Keratinocyte (primary cell): ENCODE measurements at regions not wholly inside any gene's neighbourhood (a gene's known extent, or its start where the extent isn't known, plus 50 kb on each side); places are given as distances from the start of the nearest gene placed in this dataset.

Experiments
- DNase-seq: peaks from one replicate; pipeline ENCODE4 v3.0.0-alpha.2; 2011; ENCODE audit warnings: low read depth, missing footprints, low spot score
- FAIRE-seq: peaks from 2 replicates; lab custom pipeline; 2011; peaks lifted over from hg19 to GRCh38; lab: Jason Lieb, UNC
- H2AFZ ChIP-seq: 2 replicates; pipeline ENCODE4 v1.6.0; 2012; ENCODE audit warnings: low read length, control low read depth, inconsistent platforms; ENCODE audit not compliant: control insufficient read depth
- H3K27ac ChIP-seq: 2 replicates; pipeline ENCODE4 v1.5.1; 2011; ENCODE audit warnings: low read length; ENCODE audit not compliant: control insufficient read depth, insufficient read depth
- H3K27me3 ChIP-seq: 3 replicates; pipeline ENCODE4 v1.6.0; 2011; ENCODE audit warnings: low read length; ENCODE audit not compliant: control insufficient read depth, insufficient read depth; ENCODE audit errors: extremely low read depth
- H3K36me3 ChIP-seq, 2 experiments: 2 replicates in 1 of 2; 3 replicates in 1 of 2; pipeline ENCODE4 v1.5.1; 2011; ENCODE audit warnings: low read length in 2 of 2, mild to moderate bottlenecking in 1 of 2; ENCODE audit not compliant: control insufficient read depth in 2 of 2, insufficient read depth in 2 of 2; ENCODE audit errors: extremely low read depth in 1 of 2
- H3K4me1 ChIP-seq: 3 replicates; pipeline ENCODE4 v1.5.1; 2011; ENCODE audit warnings: low read length; ENCODE audit not compliant: control insufficient read depth, insufficient read depth; ENCODE audit errors: extremely low read depth
- H3K4me2 ChIP-seq: 3 replicates; pipeline ENCODE4 v1.6.0; 2011; ENCODE audit warnings: low read depth, low read length; ENCODE audit not compliant: control insufficient read depth, insufficient read depth; ENCODE audit errors: extremely low read depth
- H3K4me3 ChIP-seq, 3 experiments: fragments of 200-600 bp in 1 of 3; sonication (generic) in 1 of 3; 2 replicates in 2 of 3; 3 replicates in 1 of 3; pipeline ENCODE4 v1.5.1; 2011 to 2016; ENCODE audit warnings: low read length in 3 of 3, mild to moderate bottlenecking in 3 of 3, control low read depth in 2 of 3, inconsistent platforms in 1 of 3, low read depth in 1 of 3, mixed read lengths in 1 of 3, mixed run types in 1 of 3, moderate library complexity in 1 of 3; ENCODE audit not compliant: control insufficient read depth in 2 of 3, insufficient read depth in 2 of 3; ENCODE audit errors: extremely low read depth in 1 of 3
- H3K79me2 ChIP-seq: 2 replicates; pipeline ENCODE4 v1.6.0; 2012; ENCODE audit warnings: low read length; ENCODE audit not compliant: control insufficient read depth, insufficient read depth
- H3K9ac ChIP-seq: 3 replicates; pipeline ENCODE4 v1.6.0; 2011; ENCODE audit warnings: low read length; ENCODE audit not compliant: control insufficient read depth, insufficient read depth; ENCODE audit errors: extremely low read depth
- H3K9me1 ChIP-seq: 3 replicates; pipeline ENCODE4 v1.6.0; 2011; ENCODE audit warnings: low read length; ENCODE audit not compliant: control insufficient read depth, insufficient read depth; ENCODE audit errors: extremely low read depth
- H3K9me3 ChIP-seq: 2 replicates; pipeline ENCODE4 v1.5.1; 2012; ENCODE audit warnings: low read depth, low read length; ENCODE audit not compliant: control insufficient read depth
- H4K20me1 ChIP-seq: 3 replicates; pipeline ENCODE4 v1.6.0; 2011; ENCODE audit warnings: low read length; ENCODE audit not compliant: control insufficient read depth, insufficient read depth; ENCODE audit errors: extremely low read depth
- EZH2 ChIP-seq: IDR thresholded peaks from one replicate; pipeline ENCODE4 v1.6.1; 2012; ENCODE audit warnings: inconsistent platforms, mild to moderate bottlenecking, low read length, moderate library complexity
- dilution Hi-C: fragments of 300-500 bp; cut with MboI; formaldehyde crosslinking; loops from one replicate; pipeline ENCODE4 v1.7.0; 2020; ENCODE audit warnings: low sequenced_read_pairs; ENCODE audit not compliant: extremely low pct_ligation_motif_present
- TF ChIP-seq, protein P1 (sequence below), 3 experiments: IDR thresholded peaks in 1 of 3; conservative IDR thresholded peaks in 1 of 3; optimal IDR thresholded peaks in 1 of 3; 2 replicates in 2 of 3; 3 replicates in 1 of 3; pipeline versions ENCODE3 to v1.5.1; 2011; ENCODE audit warnings: low read length in 3 of 3, mild to moderate bottlenecking in 3 of 3, moderate library complexity in 2 of 3, control low read depth in 1 of 3, inconsistent platforms in 1 of 3; ENCODE audit not compliant: insufficient read depth in 2 of 3; ENCODE audit errors: extremely low read depth in 1 of 3

DNA sequence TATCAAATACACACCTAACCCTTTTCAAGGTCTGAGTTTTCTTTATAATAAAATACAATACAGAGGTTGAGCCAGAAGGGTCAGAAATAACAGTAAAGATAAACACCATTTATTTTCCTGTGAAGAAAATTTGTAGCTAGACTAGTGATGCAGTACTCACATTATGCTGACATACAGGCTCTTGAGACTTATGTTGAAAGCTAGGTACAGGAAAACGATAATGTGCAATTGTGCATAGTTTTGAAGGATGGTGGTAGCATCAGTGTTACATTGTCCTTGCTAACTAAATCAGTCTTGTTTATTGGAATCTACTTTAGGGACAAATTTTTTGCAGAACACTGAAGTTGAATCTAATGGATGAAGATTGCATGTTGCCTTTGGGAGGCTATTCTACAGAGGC is 1877.2 kb downstream of the PCDH7 start:
- H3K36me3 ChIP-seq: no peaks in the 10 kb centered on the region
- dilution Hi-C loops: no loop called here
- H3K4me3 ChIP-seq: no peak overlapping the region
- TF ChIP-seq EZH2: no peak
- TF ChIP-seq, protein P1, sequence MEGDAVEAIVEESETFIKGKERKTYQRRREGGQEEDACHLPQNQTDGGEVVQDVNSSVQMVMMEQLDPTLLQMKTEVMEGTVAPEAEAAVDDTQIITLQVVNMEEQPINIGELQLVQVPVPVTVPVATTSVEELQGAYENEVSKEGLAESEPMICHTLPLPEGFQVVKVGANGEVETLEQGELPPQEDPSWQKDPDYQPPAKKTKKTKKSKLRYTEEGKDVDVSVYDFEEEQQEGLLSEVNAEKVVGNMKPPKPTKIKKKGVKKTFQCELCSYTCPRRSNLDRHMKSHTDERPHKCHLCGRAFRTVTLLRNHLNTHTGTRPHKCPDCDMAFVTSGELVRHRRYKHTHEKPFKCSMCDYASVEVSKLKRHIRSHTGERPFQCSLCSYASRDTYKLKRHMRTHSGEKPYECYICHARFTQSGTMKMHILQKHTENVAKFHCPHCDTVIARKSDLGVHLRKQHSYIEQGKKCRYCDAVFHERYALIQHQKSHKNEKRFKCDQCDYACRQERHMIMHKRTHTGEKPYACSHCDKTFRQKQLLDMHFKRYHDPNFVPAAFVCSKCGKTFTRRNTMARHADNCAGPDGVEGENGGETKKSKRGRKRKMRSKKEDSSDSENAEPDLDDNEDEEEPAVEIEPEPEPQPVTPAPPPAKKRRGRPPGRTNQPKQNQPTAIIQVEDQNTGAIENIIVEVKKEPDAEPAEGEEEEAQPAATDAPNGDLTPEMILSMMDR (optimal IDR thresholded peaks at IDR 0.05 in 1 of 3, IDR thresholded peaks at IDR 0.05 in 1 of 3, conservative IDR thresholded peaks at IDR 0.05 in 1 of 3; ENCODE audit: extremely low read depth in 1 of 3, insufficient read depth in 2 of 3, low read length in 3 of 3): no peak
- no peaks in the 10 kb centered on the region for H3K9me3 ChIP-seq
- H3K9ac ChIP-seq: no peak overlapping the region
- FAIRE-seq: no peak
- H3K27me3 ChIP-seq: no peaks in the 10 kb centered on the region
- DNase-seq: no peak
- H4K20me1 ChIP-seq: no peaks in the 10 kb centered on the region
- no peaks in the 10 kb centered on the region for H3K9me1 ChIP-seq
- no peak overlapping the region for H3K4me2 ChIP-seq
- no peaks in the 10 kb centered on the region for H3K79me2 ChIP-seq
- H3K27ac ChIP-seq: no peak overlapping the region
- no peak overlapping the region for H2AFZ ChIP-seq
- no peaks in the 10 kb centered on the region for H3K4me1 ChIP-seq

DNA sequence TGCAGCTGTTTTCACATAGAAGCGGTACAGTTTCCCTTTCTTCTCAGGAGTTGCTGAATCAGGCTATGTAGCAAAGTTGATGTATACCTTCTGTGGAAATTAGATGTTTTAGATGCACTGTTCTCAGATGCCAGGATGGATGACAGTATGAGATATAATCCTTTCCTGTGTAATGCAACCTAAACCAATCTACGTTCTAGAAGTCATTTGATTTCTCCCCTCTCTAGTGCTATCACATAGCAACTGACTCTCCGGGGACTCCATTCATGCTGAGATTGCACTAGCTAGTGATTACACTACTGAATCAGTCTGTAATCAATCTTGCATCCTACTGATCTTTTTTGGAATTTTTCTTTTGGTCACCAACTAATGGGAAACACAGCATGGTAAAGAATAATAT is 1881.7 kb downstream of the PCDH7 start:
- no peaks in the 10 kb centered on the region for H3K36me3 ChIP-seq
- no peak overlapping the region for H3K4me2 ChIP-seq
- H3K4me1 ChIP-seq: no peaks in the 10 kb centered on the region
- FAIRE-seq: no peak
- no peaks in the 10 kb centered on the region for H3K9me3 ChIP-seq
- H3K9ac ChIP-seq: no peak overlapping the region
- TF ChIP-seq EZH2: no peak
- no peaks in the 10 kb centered on the region for H3K9me1 ChIP-seq
- dilution Hi-C loops: no loop called here
- no peak overlapping the region for H2AFZ ChIP-seq
- no peak overlapping the region for H3K27ac ChIP-seq
- H4K20me1 ChIP-seq: no peaks in the 10 kb centered on the region
- no peak overlapping the region for H3K4me3 ChIP-seq
- no peaks in the 10 kb centered on the region for H3K79me2 ChIP-seq
- H3K27me3 ChIP-seq: no peaks in the 10 kb centered on the region
- no peak for DNase-seq

DNA sequence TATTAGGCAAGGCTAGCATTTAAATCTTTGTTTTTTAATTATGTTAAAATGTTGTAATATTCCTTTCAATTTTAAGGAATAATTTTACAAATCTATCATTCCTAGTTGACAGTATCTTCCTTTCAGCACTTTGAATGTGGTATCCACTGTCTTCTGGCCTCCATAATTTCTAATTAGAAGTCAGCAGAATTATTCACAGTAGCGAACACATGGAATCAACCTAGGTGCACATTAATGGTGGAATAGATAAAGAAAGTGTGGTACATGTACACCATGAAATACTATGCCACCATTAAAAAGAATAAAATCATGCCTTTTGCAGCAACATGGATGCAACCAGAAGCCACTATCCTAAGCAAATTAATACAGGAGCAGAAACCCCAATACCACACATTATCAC is 1887.8 kb downstream of the PCDH7 start:
- FAIRE-seq: no peak

More for the DNA sequence above, 1887.8 kb downstream of the PCDH7 start:
- Histone ChIP-seq H3K9me1 (no peaks in the 10 kb centered on the region), H3K9ac (no peak overlapping the region), H3K9me3 (no peaks in the 10 kb centered on the region), H3K27me3 (no peaks in the 10 kb centered on the region), H4K20me1 (no peaks in the 10 kb centered on the region), H3K4me1 (no peaks in the 10 kb centered on the region), H3K36me3 (no peaks in the 10 kb centered on the region), H2AFZ (no peak overlapping the region), H3K4me2 (no peak overlapping the region), H3K4me3 (no peak overlapping the region), H3K27ac (no peak overlapping the region), H3K79me2 (no peaks in the 10 kb centered on the region)
- TF ChIP-seq EZH2: no peak
- TF ChIP-seq, protein P1 (optimal IDR thresholded peaks at IDR 0.05 in 1 of 3, IDR thresholded peaks at IDR 0.05 in 1 of 3, conservative IDR thresholded peaks at IDR 0.05 in 1 of 3; ENCODE audit: extremely low read depth in 1 of 3, insufficient read depth in 2 of 3, low read length in 3 of 3): no peak
- DNase-seq: no peak
- dilution Hi-C loops: no loop called here
